Neural crest cell (in vitro differentiated cells): ENCODE measurements at regions not wholly inside any gene's neighbourhood (a gene's known extent, or its start where the extent isn't known, plus 50 kb on each side); places are given as distances from the start of the nearest gene placed in this dataset.

ENCODE experiments used
- DNase-seq: peaks from one replicate; pipeline ENCODE4 v3.0.0; 2021; ENCODE audit warnings: low read depth, mixed read lengths, low spot score
- H3K27ac Mint-ChIP-seq: one replicate; pipeline ENCODE4 v1.8.0; 2021; ENCODE audit warnings: mild to moderate bottlenecking, mixed read lengths; ENCODE audit not compliant: unreplicated experiment
- H3K27me3 Mint-ChIP-seq: 2 replicates; pipeline ENCODE4 v1.8.0; 2021; ENCODE audit warnings: low read depth, mild to moderate bottlenecking, mixed read lengths
- H3K36me3 Mint-ChIP-seq: 2 replicates; pipeline ENCODE4 v1.8.0; 2021; ENCODE audit warnings: low read depth, mild to moderate bottlenecking, mixed read lengths
- H3K4me1 Mint-ChIP-seq: 2 replicates; pipeline ENCODE4 v1.8.0; 2021; ENCODE audit warnings: mixed read lengths
- H3K4me3 Mint-ChIP-seq: one replicate; pipeline ENCODE4 v1.8.0; 2021; ENCODE audit warnings: mild to moderate bottlenecking, mixed read lengths
- H3K9me3 Mint-ChIP-seq: 2 replicates; pipeline ENCODE4 v1.8.0; 2021; ENCODE audit warnings: mixed read lengths
- TF ChIP-seq, protein P1 (sequence below): fragments of 200-600 bp; sonication (generic); conservative IDR thresholded peaks from 2 replicates; pipeline ENCODE4 v1.5.0; 2021; ENCODE audit warnings: antibody characterized with exemption, mild to moderate bottlenecking

- DNase-seq = no peak
- TF ChIP-seq, protein P1, sequence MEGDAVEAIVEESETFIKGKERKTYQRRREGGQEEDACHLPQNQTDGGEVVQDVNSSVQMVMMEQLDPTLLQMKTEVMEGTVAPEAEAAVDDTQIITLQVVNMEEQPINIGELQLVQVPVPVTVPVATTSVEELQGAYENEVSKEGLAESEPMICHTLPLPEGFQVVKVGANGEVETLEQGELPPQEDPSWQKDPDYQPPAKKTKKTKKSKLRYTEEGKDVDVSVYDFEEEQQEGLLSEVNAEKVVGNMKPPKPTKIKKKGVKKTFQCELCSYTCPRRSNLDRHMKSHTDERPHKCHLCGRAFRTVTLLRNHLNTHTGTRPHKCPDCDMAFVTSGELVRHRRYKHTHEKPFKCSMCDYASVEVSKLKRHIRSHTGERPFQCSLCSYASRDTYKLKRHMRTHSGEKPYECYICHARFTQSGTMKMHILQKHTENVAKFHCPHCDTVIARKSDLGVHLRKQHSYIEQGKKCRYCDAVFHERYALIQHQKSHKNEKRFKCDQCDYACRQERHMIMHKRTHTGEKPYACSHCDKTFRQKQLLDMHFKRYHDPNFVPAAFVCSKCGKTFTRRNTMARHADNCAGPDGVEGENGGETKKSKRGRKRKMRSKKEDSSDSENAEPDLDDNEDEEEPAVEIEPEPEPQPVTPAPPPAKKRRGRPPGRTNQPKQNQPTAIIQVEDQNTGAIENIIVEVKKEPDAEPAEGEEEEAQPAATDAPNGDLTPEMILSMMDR = no peak
- Mint-ChIP-seq H3K27me3 (no peaks in the 10 kb centered on the region), H3K9me3 (peaks cover 6% of the 10 kb centered on the region), H3K27ac (no peak overlapping the region), H3K36me3 (peaks cover 5% of the 10 kb centered on the region), H3K4me1 (no peaks in the 10 kb centered on the region), H3K4me3 (no peak overlapping the region)
These were observed 832.3 kb downstream of the MTRR start for GRCh38 chr5:8701251-8701650.

- Mint-ChIP-seq H3K4me3 (no peak overlapping the region), H3K4me1 (no peaks in the 10 kb centered on the region), H3K27ac (no peak overlapping the region), H3K27me3 (no peaks in the 10 kb centered on the region), H3K9me3 (peaks cover 10% of the 10 kb centered on the region), H3K36me3 (peaks cover 2% of the 10 kb centered on the region)
- TF ChIP-seq, protein P1 = no peak
- DNase-seq = no peak
These were observed 835.4 kb downstream of the SEMA5A start for GRCh38 chr5:8710426-8710930.

- Mint-ChIP-seq H3K36me3 (no peaks in the 10 kb centered on the region), H3K27ac (no peak overlapping the region), H3K4me3 (no peak overlapping the region), H3K27me3 (no peaks in the 10 kb centered on the region), H3K4me1 (no peaks in the 10 kb centered on the region), H3K9me3 (peaks cover 3% of the 10 kb centered on the region)
- TF ChIP-seq, protein P1 = no peak
- no peak for DNase-seq
These were observed 831.7 kb downstream of the SEMA5A start for GRCh38 chr5:8714198-8714597.

GRCh38 chr5:8714861-8715260 lies 831.0 kb downstream of the SEMA5A start:
- Mint-ChIP-seq H3K4me3 (no peak overlapping the region), H3K27me3 (no peaks in the 10 kb centered on the region), H3K27ac (no peak overlapping the region), H3K36me3 (no peaks in the 10 kb centered on the region), H3K4me1 (no peaks in the 10 kb centered on the region), H3K9me3 (peaks cover 2% of the 10 kb centered on the region)
- DNase-seq = no peak
- TF ChIP-seq, protein P1 = no peak

DNA sequence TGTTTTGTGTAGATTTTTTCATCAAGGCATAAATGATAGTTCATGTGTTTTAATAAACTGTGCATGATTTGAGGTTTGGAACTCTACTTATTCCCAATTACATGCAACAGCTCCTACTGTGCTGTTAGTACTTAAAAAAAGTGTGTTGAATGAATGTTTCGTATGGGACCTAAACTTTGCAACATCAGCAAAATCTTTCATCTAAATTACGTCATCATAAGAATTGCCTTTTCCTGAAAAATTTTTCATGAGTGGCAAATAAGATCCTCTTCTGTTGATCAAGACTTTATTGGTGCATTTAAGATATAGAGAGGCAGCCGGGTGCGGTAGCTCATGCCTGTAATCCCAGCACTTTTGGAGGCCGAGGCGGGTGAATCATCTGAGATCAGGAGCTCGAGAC lies 826.1 kb downstream of the SEMA5A start:
- Mint-ChIP-seq H3K9me3 (peaks cover 8% of the 10 kb centered on the region), H3K4me3 (no peak overlapping the region), H3K36me3 (no peaks in the 10 kb centered on the region), H3K4me1 (no peaks in the 10 kb centered on the region), H3K27me3 (no peaks in the 10 kb centered on the region), H3K27ac (no peak overlapping the region)
- TF ChIP-seq, protein P1 = no peak
- DNase-seq = no peak

DNA sequence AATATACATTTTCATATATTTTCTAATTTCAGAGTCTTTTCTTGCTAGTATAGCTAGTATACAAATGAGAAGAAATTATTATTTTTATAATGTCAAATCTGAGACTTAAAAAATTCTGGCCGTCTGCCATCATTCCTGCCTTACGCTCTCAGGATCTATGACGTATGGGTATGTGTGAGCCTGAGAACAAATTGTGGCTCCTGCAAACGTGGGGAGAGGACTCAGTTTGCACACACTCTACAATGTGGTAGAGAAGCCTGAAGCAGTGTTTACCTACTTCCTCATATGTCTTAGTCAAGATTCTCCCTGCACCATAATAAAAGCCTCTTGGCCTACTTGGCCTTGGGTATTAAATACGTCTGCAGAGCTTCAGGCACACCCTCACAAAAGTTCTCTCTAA lies 825.4 kb downstream of the SEMA5A start:
- TF ChIP-seq, protein P1 = no peak
- no peaks in the 10 kb centered on the region for H3K4me1 Mint-ChIP-seq
- H3K27ac Mint-ChIP-seq = no peak overlapping the region
- H3K36me3 Mint-ChIP-seq = no peaks in the 10 kb centered on the region
- H3K4me3 Mint-ChIP-seq = no peak overlapping the region
- H3K9me3 Mint-ChIP-seq = peaks cover 8% of the 10 kb centered on the region
- no peak for DNase-seq
- no peaks in the 10 kb centered on the region for H3K27me3 Mint-ChIP-seq
